ENCODE measurements at regions not wholly inside any gene's neighbourhood (a gene's known extent, or its start where the extent isn't known, plus 50 kb on each side); places are given as distances from the start of the nearest gene placed in this dataset.
A peak's percentile ranks its signal among the peaks of the same experiment; 100 is the strongest.

GRCh38 chr4:184568770-184569169 lies 80.5 kb downstream of the CASP3 start (continued):
- TF ChIP-seq CHD2 (IDR thresholded peaks at IDR 0.05; ENCODE audit: borderline replicate concordance, low read depth, low read length) (no peak), STAT1 (conservative IDR thresholded peaks at IDR 0.05) (no peak), MTA3 (IDR thresholded peaks at IDR 0.05; ENCODE audit: borderline replicate concordance, low read length) (no peak), SREBF1 (IDR thresholded peaks at IDR 0.05; ENCODE audit: low read length) (no peak), EED (IDR thresholded peaks at IDR 0.05; ENCODE audit: low read depth) (no peak), DPF2 (IDR thresholded peaks at IDR 0.05) (no peak), ZNF24 (IDR thresholded peaks at IDR 0.05) (no peak), MYC (IDR thresholded peaks at IDR 0.05; ENCODE audit: insufficient read depth, insufficient read length, insufficient replicate concordance, low read length, severe bottlenecking) (no peak), BCLAF1 (IDR thresholded peaks at IDR 0.05) (no peak), REST (IDR thresholded peaks at IDR 0.05; ENCODE audit: low read depth, low read length) (no peak), ATF3 (IDR thresholded peaks at IDR 0.05; ENCODE audit: borderline replicate concordance, extremely low read depth, low read depth, low read length) (no peak), MAX (IDR thresholded peaks at IDR 0.05; ENCODE audit: low read depth, low read length) (no peak), RBBP5 (conservative IDR thresholded peaks at IDR 0.05) (no peak), BHLHE40 (IDR thresholded peaks at IDR 0.05; ENCODE audit: borderline replicate concordance in 1 of 2, low read depth in 2 of 2, low read length in 1 of 2) (no peak), FOXK2 (IDR thresholded peaks at IDR 0.05) (no peak), TARDBP (IDR thresholded peaks at IDR 0.05; ENCODE audit: borderline replicate concordance) (no peak), USF2 (IDR thresholded peaks at IDR 0.05; ENCODE audit: borderline replicate concordance, low read depth, low read length) (no peak), KLF5 (IDR thresholded peaks at IDR 0.05; ENCODE audit: partially characterized antibody) (no peak), CEBPB (IDR thresholded peaks at IDR 0.05; ENCODE audit: borderline replicate concordance in 1 of 2, low read depth in 2 of 2, low read length in 2 of 2) (no peak), TCF7 (IDR thresholded peaks at IDR 0.05; ENCODE audit: borderline replicate concordance) (no peak), CBX3 (IDR thresholded peaks at IDR 0.05; ENCODE audit: borderline replicate concordance, low read depth) (no peak), ZZZ3 (IDR thresholded peaks at IDR 0.05; ENCODE audit: control insufficient read depth, insufficient read length, low read depth) (no peak), ESRRA (IDR thresholded peaks at IDR 0.05; ENCODE audit: low read length) (no peak), EP300 (IDR thresholded peaks at IDR 0.05; ENCODE audit: borderline replicate concordance in 1 of 2, control insufficient read depth in 1 of 2, low read depth in 2 of 2, low read length in 2 of 2) (0 out of 4 replicates have a peak, but pooled peaks of 1 of the 2 experiments have one; percentile 20), RAD51 (IDR thresholded peaks at IDR 0.05) (no peak)

Data from GM12878 (cell line).